ENCODE measurements at regions not wholly inside any gene's neighbourhood (a gene's known extent, or its start where the extent isn't known, plus 50 kb on each side); places are given as distances from the start of the nearest gene placed in this dataset.

DNA sequence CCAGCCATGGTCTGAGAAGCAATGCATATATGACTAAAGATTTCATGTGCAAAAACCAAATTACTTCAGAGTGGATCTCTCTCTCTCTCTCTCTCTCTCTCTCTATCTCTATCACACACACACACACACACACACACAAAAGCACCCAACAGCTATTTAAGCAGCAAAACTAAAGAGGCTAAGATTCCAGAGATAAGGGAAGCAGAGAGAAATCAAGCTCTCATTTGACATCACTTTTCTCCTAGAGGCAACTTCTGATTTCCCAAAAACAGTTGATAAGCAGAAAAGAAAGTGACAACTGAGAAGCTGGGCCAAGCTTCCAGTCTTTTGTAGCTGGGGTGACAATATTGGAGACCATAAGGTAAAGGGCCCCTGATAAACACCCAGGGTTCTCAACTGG, 526.0 kb upstream of the NR2F2 start:
- DNase-seq: no peak

DNA sequence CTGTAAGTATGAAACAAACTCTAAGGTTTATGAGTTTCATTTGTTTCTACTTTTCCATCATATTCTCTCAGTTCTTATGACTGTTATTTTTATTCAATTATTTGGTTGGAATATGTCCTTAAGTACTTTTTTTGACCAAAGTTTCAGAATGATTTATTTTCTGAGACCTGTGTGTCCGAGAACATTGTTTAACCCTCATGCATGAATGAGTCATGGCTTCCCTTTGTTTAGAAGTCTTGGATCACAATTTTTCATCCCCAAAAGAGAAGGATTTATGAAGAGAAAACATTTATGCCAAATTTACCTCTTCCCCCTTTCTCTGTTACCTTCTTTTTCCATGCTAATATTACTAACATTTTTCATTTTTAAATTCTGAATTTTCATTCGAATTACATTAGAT, 518.0 kb upstream of the NR2F2 start:
- DNase-seq: no peak

DNA sequence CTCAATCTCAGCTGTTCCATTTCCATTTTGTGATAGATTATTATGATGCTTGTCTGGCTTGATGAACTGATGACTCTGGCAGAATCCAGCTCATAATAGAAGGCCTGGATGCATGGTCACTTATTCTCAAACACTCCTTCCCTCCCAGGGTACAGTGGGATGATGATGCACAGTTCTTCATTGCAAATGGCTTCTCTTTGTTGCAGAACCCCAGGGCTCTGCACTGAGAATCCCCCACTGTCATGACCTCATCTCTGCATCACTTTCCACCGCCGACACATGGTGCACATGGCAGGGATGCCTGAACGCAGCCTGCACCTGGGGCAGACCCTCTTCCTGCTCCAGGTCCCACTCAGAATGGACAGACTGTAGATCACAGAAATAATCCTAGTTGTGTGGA, 515.6 kb upstream of the NR2F2 start:
- no peak for DNase-seq

DNA sequence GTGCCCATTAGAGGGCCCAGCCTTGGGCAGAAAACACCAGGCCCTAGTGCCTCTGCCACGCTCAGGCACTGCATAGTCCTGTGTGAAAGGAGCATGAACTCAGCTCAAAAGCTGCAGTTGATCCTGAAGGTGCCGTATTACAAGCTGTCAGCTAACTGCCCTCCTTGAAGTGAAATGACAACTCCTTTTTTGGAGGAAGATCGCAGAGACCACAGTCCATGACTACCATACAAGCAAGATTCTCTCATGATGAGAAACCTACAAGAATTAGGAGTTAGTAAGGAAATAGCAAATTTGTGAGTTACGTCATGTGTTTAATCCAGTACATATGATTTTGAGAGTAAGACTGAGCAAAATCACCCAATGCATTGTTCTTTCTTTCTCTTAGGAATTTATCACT, 513.9 kb upstream of the NR2F2 start:
- no peak for DNase-seq

DNA sequence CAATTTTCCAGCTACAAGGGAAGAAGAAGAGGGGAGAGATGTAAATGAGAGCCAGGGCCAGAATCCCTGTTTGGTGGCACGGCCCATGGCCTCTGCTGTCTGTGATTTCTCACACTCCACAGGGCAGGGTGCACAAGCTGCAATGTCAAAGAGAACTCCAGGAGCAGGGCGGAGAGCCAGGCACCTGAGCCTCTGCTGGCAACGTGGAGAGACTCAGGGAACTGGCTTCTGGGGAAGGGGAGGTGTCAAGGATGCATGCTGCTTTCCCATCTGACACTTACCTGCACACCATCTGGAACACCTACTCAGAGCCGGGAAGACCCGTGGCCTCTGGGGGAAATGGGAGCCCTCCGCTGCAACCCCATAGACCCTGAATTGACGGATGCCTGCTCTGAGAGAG, 507.5 kb upstream of the NR2F2 start:
- DNase-seq: no peak

DNA sequence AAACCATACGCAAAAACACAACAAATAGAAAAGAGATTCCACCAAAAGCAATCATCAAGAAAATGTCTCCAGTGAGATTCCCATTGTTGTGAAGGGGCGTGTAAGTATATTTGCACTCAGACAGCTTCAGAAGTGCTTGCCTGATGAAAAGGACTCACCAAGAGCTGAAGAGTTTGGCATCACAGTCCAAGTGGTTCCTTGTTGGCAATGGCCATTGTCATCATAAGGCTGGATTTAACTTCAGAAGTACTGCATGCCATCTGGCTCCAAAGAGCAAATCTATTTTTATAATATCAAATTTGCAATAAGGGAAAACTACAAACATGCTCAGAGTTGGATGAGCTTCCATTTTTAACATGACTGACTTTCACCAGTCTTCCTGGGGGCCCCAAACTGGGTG, 505.3 kb upstream of the NR2F2 start:
- DNase-seq: no peak

DNA sequence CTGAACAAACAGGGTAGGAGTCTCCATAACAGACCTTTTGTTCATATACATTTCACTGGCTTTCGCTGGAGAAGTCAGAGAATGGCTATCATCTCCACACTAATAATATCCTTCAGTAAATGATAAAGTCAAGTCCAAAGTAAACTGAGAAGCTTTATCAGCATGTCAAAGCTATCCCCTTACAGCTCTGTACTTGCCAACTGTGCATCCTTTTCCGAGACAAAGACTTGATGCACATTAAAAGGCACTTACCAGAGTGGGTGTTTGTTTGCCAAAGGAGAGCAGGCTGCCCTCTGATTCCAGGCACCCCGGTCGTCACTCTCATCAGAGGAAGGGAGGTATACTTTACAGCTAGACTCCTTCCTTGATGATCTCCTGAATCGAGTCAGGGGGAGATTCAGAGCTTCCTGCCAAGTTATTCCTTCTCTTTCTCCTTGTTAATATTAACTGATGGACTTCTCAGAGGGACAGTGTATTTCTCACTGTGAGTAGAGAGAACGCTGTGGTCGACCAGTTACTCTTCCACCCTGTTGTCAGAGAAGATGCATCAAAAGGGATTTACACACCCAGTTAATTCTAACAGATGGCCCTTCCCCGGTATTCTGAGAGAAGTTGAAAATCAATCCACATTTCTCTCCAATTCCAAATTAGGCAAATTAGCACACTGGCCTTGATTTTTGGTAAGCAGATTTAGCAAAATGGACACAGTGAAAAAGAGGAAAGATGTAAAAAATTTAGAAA, 504.7 kb upstream of the NR2F2 start:
- DNase-seq: no peak

DNA sequence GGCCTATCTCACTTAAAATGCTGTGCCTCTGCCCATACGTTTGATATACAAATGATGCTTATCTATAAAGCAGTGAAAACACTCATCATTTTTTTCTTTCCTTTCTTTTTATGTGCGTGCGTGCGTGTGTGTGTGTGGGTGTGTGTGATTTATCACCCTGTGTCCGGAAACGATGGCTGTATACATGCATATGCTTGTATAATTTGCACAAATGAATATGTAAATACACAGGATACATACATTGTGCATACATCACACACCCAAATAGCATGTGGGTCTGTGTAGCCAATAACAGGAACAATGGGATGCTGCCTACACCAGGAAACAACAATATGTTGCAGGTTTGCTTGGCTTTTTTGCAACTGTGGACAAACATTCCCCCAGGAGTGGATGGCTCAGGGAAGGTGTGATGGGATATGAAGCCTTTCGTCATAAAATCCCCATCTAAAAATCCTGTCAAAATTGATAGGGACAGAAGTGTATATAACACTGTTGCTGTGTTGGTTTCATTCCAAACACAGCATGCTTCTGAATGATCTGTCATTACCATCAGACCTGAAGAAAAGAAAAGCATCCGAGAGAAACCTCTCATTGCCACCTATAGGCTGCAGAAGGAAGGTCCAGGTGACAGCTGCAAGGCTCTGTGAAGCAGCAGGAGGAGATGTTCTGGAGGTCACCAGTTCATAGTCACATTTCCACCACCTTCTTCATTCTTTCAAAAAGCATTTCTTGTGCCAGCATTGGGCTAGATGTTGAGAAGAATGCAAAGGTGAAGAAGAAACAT, 503.9 kb upstream of the NR2F2 start:
- no peak for DNase-seq

DNA sequence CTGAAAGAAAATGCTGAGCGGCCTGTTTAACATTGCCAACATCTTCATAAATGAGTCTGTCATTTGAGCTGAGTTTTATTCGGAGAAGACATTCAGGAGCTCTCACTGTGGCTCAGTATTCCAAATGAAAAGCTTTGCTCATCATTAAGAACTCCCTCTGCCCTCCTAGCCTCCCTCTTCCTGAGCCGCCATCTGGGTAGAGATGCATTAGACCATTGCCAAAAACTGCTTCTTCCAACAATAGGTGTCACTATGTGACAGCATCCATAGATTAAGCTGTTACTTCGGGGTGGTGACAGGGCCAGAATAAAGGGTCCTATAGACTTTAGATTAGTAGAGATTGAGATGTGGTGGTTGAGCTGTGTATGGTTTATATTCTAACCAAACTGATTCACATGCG, 501.4 kb upstream of the NR2F2 start:
- DNase-seq: no peak

DNA sequence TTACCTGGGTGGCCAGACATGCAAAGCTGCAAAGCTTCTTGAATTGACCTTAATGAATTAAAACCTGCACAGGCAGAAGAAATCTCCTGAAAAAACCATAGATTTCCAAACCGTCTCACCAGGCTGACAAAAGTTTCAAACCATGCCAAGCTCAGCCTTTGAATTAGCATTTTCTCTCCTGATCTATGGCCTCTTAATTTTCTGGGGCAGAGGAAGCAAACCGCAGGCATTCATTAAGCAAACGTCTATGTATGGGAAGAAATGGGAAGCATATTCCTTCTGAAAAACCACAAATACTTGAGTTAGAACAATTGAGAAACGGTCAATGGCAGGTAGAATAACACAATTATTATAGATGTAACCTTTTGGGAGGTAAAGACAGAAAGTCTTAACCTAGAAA, 500.2 kb upstream of the NR2F2 start:
- no peak for DNase-seq

DNA sequence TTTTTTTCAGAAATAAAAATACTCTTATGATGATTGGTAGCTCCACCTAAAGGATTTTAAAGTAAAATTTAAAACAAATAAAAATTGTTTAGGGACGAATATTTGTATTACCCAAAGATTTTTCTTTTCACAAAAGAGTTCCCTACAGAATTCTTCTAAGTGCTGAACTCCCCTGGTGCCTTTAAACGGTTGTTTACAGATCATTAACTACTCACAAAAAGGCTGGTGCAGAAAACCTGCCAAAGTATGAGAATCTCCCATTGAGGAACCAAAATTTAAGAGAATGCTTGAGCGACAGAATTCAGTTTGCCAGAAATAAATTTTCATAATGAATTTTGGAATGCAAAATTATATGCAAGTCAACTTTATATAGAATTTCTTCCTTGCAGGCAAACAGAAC, 497.8 kb upstream of the NR2F2 start:
- no peak for DNase-seq

DNA sequence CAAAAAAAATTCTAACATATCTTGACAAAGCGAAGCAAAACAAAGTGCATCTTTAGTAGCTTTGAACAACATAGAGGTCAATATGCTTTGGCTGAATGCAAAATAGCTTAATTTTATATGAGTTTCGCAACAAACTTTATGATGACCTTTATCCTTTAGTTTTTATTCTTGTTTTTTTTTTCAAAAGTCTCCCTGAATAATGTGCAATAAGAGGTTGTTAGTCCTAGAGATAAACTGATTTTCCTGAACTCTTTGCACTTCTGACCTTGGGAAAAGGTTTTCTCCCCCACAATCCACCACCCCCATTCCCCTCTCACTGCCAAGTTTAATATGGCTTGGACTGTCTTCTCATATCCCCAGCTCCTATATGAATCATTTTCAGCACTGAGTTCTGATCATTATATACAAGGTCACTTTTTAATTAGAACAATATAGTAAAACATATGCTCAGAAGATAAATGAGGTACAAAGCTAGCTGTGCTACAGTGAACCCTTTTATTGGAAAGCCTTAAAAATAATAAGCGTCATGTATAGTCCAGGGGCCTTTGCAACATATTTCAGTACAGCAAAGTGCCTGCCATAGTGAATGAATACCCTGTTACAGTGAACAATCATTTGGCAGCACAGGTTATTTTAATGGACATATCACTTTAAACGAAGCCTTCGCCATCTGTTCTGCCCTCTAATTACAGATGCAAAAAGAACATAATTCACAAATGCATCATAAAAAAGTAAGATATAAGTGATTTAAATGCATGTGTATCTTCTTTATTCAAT, 496.3 kb upstream of the NR2F2 start:
- DNase-seq: no peak

DNA sequence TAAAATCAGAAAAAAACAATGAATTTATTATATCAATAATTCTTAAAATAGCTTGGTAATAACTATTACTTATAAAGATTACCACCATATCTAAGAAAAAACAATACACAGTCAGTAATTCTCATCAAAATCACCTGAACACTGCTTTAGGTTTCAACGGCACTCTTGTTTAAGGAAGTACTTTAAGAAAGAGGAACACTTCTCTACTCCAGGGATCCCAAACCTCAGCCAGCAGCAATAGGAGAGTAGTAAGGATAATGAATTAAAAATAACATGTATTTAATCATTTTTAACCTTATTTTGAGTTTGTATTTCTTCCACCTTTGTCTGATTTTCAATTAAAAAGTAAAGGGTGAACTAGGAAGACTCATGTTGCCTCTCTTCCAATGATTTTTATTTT, 494.0 kb upstream of the NR2F2 start:
- no peak for DNase-seq

DNA sequence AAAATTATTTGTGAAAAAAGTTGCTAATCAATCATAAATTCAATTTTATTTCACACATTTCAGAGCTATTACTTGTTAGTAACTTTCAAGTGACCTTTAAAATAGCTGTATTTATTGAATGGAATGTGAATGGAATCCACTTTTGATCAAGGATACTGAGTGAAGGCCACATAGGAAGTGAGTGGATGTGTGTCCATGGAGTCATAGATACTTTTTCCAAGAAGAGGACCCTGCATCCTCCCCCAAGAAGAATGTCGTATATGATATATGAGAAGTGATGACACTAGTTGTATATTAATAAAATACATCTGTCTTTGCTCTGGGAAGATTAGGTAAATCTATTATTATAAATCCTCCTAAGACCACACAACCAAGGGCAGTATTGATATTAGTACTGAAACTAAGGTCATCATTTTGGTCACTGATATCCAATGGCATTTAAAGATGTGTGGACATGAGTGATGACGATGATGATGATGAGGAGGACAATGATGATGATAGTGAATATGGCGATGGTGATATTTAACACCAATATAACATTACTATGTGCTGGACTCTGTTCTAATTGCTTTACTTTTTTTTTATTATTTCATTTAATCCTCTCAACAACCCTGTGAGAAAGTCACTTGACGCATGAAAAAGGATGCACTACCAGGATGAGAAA, 493.0 kb upstream of the NR2F2 start:
- no peak for DNase-seq

DNA sequence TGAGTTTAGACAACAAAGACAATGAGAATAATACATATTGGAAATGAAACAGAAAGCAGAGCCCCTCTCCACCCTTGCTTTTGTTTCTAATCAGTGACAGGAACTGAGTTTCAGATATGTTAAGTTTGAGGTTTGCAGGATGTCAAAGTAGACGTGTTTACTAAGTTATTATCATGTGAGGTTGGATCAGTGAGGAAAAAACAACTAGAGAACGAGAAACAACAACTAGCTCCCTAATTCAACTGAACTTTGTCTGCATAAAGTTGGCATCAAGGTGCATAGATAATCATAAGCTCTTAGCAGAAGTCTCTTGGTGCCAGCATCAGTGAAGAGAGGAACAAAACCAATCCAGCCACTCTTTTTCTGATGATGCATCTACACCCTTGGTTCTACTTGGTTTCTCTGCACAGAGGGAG, 491.1 kb upstream of the NR2F2 start:
- no peak for DNase-seq

DNA sequence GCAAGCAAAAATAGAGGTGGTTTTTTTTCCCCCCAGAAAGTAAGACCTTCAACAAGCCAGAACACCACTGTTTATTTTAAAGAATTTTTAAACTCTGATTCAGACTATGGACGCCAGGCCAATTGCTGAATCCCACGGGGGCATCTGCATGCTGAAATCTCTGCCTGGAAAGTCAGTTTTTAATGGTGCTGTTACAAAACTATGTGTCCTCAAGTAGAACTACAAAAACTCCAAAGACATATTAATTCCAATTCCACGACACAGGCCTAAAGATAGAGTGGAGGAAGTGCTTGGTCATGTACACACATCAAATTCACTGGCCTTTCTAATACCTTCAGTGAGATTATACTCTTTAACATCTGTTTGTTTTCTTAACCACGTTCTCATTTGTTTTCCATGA, 490.5 kb upstream of the NR2F2 start:
- DNase-seq: no peak

DNA sequence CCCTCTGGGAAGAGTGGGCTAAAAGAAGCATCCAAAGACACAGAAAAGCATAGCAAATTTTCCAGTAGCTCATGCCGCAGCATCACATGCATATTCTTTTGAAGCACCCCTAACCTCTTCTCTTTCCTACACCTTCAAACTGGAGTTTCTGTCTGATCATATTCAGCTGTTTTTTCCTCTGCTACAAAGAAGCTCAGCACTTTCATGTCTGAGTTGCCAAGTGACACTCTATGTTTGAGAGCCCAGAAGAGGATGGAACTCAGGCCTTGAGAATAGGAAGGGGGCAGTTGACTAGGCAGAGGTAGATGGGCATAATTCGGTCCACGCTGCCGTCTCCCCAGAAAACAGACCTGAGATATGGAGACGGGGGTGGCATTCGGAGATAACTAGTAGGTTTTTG, 489.6 kb upstream of the NR2F2 start:
- DNase-seq: no peak

DNA sequence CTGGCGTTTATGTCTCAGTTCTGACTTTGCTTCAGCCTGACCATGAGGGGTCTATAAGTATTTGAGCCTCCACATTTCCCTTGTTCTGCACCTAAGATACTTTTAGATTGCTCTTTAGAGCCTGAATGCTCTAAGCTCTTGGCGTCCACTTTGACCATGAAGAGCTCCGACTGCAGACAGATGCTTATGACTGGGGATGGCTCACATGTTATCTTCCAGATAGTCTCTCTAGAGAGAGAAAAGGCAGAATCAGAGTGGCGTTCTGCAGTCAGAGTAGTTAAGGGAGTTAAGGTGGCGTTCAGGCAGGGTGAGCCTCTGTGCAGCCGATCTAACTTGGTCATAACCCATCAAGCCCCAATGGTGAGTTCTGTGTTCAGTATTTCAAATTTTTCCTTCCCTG, 487.9 kb upstream of the NR2F2 start:
- no peak for DNase-seq

DNA sequence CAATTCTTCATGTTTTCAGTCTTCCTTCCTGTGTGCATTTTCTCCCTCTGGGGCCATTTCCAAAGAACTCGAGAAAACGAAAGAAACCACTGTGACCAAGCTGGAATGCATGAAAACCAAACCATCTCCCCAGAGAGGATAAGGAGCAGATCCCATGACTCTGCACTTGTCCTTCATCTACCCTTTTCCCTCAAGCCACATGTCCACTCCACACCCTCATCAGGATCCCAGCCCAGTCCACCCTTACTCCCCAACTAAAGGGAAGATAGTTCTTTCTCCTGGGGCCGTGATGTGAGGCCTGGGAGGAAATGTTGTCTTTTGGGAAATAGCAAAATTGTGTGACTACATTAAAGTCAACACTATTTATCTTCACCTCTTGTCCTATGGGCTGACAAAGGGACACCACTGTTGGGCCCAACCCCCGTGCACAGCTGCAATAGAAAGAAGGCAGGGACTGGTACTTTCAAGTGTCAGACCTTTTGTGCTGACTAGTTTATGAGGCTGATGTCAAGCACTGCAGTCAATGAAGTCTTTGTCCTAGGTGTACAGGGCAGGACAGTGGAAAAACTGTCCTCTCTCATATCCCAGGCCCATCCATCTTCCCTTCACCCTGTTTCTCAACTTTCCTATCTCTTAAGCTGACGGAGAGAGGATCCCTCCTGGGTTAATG, 487.1 kb upstream of the NR2F2 start:
- no peak for DNase-seq

DNA sequence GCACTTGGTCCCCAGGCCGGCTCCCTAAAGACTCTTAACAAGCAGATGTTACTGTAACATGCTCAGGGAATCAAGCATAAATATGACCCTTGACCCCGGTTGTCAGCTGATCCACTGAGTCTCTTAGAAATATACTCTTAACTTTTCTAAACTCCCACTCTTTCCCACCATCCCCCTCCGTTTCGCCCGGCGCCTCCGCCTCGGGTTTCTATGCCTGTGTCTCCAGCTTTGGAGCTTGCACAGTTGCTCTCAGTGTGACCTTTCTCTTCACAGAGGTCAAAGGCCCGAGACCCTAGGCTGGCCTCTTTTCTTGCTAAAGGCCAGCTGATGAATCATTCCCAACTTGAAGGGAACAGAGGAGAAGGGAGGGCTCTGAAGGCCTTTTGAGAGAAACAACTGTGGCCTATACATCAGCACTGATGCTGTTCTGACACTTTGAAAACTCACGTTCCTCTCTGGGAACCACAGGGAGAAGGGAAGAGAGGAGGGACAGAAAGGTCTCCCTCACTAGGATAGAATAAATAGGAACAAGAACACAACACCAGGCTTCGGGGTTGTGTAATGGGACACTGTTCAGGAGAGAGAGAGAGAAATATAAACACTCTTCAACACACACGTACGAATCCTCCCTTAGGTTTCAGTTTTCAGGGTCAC, 484.5 kb upstream of the NR2F2 start:
- no peak for DNase-seq

DNA sequence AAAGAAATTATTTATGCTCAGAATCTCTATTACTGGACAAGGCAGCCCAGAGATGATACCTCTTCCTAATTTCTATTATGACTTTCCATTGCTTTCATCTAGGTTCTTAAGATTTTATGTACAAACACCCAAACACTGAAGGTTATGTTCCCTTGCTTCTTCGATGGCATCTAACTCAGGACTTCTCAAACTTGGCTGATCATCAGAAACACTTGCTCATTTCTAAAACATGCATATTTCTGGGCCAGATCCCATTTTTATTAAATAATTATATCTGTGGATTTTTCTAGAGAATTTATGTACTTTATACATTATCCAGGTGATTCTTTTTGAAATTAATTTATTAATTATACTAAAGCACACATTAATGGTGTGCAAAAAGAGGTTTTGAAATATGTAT, 482.4 kb upstream of the NR2F2 start:
- DNase-seq: no peak

DNA sequence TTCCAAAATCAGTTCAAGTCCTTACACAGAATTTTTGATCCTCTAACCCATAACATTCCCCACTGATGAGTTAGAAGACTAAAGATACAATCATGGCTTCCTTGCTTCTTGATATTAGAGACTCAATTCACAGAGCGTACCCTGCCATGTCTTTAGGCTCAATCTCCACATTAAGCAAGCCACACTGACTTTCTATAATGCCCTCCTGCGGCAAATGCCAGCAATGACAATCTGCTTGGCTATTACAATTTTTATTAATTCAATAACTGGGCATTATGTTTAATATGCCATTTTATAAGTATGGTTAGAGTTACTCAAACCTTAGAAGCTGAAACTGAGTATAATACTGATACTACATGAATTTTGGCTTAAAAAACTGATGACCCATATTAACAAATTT, 479.7 kb upstream of the NR2F2 start:
- DNase-seq: no peak
